Tibial nerve (tissue), 4 donors: ENCODE measurements at regions not wholly inside any gene's neighbourhood (a gene's known extent, or its start where the extent isn't known, plus 50 kb on each side); places are given as distances from the start of the nearest gene placed in this dataset.
"Not testable (repeated sequence)": the region's sequence is repeated elsewhere in the genome, so short reads cannot be mapped to it uniquely, and the experiment has no call there.

Source experiments
- DNase-seq, 2 donors: peaks; one replicate each; pipeline ENCODE4 v3.0.0-alpha.2; 2019; ENCODE audit warnings: low spot score in 2 of 2
- H3K27ac ChIP-seq, 4 donors: fragments of 200-600 bp; sonication (generic) in 3 of 4; one replicate each; pipeline ENCODE4 v1.5.1; 2017 to 2019; ENCODE audit warnings: mild to moderate bottlenecking in 1 of 4
- H3K27me3 ChIP-seq, 2 donors: fragments of 200-600 bp; sonication (generic) in 1 of 2; one replicate each; pipeline versions ENCODE4 v1.5.1 to v1.6.0; 2017 to 2019
- H3K36me3 ChIP-seq, 3 donors: fragments of 200-600 bp; sonication (generic); one replicate each; pipeline ENCODE4 v1.5.1; 2018 to 2019
- H3K4me1 ChIP-seq, 4 donors: fragments of 200-600 bp; sonication (generic) in 3 of 4; one replicate each; pipeline ENCODE4 v1.5.1; 2017 to 2019
- H3K4me3 ChIP-seq, 4 donors: fragments of 200-600 bp; sonication (generic) in 3 of 4; one replicate each; pipeline ENCODE4 v1.5.1; 2017 to 2019; ENCODE audit warnings: mild to moderate bottlenecking in 1 of 4, moderate library complexity in 1 of 4
- H3K9me3 ChIP-seq, 4 donors: fragments of 200-600 bp; sonication (generic) in 3 of 4; one replicate each; pipeline ENCODE4 v1.5.1; 2017 to 2019
- EP300 ChIP-seq, 2 donors: sonication (generic); formaldehyde crosslinking; IDR thresholded peaks; one replicate each; pipeline ENCODE4 v1.6.1; 2017; ENCODE audit warnings: antibody characterized with exemption in 2 of 2, mild to moderate bottlenecking in 1 of 2
- POLR2A ChIP-seq, 2 donors: fragments of 450-650 bp; IDR thresholded peaks; one replicate each; pipeline ENCODE4 v1.6.1; 2017; ENCODE audit warnings: antibody characterized with exemption in 2 of 2, mild to moderate bottlenecking in 2 of 2, moderate library complexity in 2 of 2
- WGBS, 2 donors: methylation state at CpG; one replicate each; pipeline ENCODE4 v1.1.5; 2018; 5-methylcytosine and 5-hydroxymethylcytosine counted together
- TF ChIP-seq, protein P1 (sequence below), 5 experiments: fragments of 200-600 bp in 3 of 5; fragments of 450-650 bp in 2 of 5; sonication (generic) in 3 of 5; IDR thresholded peaks; one replicate each; pipeline ENCODE4 v1.5.1; 2016 to 2019; ENCODE audit warnings: antibody characterized with exemption in 5 of 5, mild to moderate bottlenecking in 3 of 5, moderate library complexity in 2 of 5

DNA sequence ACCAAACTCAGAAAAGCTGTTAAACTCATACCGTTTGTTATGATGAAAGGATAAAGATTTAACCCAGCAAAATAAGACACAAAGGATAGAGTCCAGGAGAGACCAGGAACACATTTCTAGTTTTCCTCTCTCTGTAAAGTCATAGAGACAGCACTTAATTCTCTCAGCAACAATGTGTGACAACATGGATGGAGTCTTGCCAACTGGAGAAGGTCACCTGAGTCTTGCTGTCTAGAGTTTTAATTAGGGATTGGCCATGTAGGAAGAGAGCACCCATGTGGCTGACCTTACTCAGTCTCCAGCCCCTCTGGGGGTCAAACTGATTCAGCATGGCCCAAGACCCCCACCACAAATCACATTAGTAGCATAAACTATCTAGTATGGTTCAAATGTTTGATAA, 151.0 kb upstream of the ATF7IP start:
- H3K27ac ChIP-seq, result no peak overlapping the region
- no peaks in the 10 kb centered on the region for H3K27me3 ChIP-seq
- TF ChIP-seq POLR2A (IDR thresholded peaks at IDR 0.05) (no peak), EP300 (IDR thresholded peaks at IDR 0.05) (no peak)
- TF ChIP-seq, protein P1, sequence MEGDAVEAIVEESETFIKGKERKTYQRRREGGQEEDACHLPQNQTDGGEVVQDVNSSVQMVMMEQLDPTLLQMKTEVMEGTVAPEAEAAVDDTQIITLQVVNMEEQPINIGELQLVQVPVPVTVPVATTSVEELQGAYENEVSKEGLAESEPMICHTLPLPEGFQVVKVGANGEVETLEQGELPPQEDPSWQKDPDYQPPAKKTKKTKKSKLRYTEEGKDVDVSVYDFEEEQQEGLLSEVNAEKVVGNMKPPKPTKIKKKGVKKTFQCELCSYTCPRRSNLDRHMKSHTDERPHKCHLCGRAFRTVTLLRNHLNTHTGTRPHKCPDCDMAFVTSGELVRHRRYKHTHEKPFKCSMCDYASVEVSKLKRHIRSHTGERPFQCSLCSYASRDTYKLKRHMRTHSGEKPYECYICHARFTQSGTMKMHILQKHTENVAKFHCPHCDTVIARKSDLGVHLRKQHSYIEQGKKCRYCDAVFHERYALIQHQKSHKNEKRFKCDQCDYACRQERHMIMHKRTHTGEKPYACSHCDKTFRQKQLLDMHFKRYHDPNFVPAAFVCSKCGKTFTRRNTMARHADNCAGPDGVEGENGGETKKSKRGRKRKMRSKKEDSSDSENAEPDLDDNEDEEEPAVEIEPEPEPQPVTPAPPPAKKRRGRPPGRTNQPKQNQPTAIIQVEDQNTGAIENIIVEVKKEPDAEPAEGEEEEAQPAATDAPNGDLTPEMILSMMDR (IDR thresholded peaks at IDR 0.05), result no peak
- H3K4me1 ChIP-seq, result peaks cover 0 to 11% (median 0%) of the 10 kb centered on the region in 4 donors
- no peaks in the 10 kb centered on the region for H3K36me3 ChIP-seq
- H3K4me3 ChIP-seq, result no peak overlapping the region
- H3K9me3 ChIP-seq, result no peaks in the 10 kb centered on the region
- no peak for DNase-seq
- 77 to 90% methylated on average over 1 of the region's 1 CpG for WGBS, 2 donors

DNA sequence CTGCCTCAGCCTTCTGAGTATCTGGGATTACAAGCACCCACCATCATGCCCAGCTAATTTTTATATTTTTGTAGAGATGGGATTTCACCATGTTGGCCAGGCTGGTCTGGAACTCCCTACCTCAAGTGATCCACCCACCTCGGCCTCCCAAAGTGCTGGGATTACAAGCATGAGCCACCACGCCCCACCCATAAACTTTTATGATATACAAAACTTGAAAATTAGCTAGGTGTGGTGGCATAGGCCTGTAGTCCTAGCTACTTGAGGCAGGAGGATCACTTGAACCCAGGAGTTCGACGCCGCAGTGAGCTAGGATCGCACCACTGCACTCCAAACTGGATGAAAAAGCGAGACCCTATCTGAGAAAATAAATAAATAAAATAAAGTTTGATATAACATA, 149.5 kb upstream of the ATF7IP start:
- Histone ChIP-seq H3K4me1 (peaks cover 0 to 11% (median 0%) of the 10 kb centered on the region in 4 donors), H3K27ac (peak overlapping the region in 1 of 4 donors; percentile 51), H3K4me3 (peak overlapping the region in 2 of 4 donors; percentile 12 to 28)
- not testable (repeated sequence) for DNase-seq, H3K36me3 ChIP-seq, H3K9me3 ChIP-seq, H3K27me3 ChIP-seq
- 93 to 97% methylated on average over 7 of the region's 7 CpGs for WGBS, 2 donors

DNA sequence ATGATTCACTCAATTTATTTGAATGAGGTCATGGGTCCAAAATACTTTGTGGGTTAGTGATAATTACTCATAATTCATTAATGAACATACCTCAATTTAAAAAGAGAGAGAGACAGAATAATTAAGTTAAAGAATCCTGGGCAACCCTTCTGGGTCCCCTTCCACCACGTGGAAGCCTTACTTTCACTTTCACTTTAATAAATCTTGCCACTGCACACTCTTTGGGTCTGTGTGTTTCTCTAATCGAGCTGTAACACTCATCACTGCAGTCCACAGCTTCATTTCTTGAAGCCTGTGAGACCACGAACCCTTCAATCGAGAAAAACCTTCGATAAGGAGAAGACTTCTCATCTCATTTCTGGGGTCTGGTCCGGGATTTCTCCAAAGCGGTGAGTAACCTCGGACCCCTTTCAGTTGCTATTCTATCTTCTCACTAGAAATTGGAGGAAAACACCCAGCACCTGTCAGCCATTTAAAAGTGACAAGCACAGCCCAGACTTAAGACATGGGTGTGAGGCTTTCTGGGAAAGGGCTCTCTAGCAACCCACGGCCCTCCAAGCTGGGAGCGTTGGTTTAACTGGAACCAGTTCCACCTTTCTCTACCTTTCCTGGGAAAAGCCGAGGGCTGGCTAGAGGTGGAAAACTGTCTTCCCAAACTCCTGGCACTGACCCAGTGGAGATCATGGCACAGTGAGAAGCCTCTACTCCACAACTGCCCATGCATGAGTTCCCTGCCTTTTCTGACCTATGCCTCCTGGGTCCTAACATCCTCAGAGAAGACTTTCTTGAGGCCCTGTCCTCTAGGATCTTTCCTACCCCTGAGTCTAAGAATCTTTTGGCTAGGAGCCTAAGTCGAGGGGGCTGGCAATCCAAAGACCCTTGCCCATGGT, 148.8 kb upstream of the ATF7IP start:
- TF ChIP-seq EP300 (IDR thresholded peaks at IDR 0.05), result no peak
- TF ChIP-seq POLR2A (IDR thresholded peaks at IDR 0.05), result no peak
- TF ChIP-seq, protein P1 (IDR thresholded peaks at IDR 0.05), result no peak
- Histone ChIP-seq H3K9me3 (peaks cover 0 to 5% (median 0%) of the 10 kb centered on the region in 4 donors), H3K4me1 (peaks cover 0 to 11% (median 0%) of the 10 kb centered on the region in 4 donors), H3K4me3 (peak overlapping the region in 3 of 4 donors; percentile 12 to 31 (median 28)), H3K27ac (peak overlapping the region in 2 of 4 donors; percentile 29 to 51), H3K36me3 (peaks cover 0 to 6% (median 0%) of the 10 kb centered on the region in 3 donors), H3K27me3 (no peaks in the 10 kb centered on the region)
- WGBS, 2 donors, result 72 to 73% methylated on average over 12 of the region's 12 CpGs
- no peak for DNase-seq

DNA sequence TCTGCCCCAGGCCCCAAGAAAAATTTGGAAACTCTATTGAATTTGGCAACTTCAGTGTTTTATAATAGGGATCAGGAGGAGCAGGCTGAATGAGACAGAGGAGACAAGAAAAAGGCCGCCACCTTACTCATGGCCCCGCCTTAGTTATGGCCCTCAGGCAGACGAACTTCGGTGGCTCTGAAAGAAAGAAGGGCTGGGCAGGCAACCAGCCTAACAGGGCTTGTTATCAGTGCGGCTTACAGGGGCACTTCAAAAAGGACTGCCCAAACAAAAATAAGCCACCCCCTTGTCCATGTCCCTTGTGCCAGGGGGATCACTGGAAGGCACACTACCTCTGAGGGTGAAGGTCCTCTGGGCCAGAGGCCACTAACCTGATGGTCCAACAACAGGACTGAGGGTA, 146.3 kb upstream of the ATF7IP start:
- no peak for DNase-seq
- no peaks in the 10 kb centered on the region for H3K27me3 ChIP-seq
- H3K9me3 ChIP-seq, result peaks cover 0 to 9% (median 0%) of the 10 kb centered on the region in 4 donors
- H3K4me3 ChIP-seq, result no peak overlapping the region
- H3K4me1 ChIP-seq, result peaks cover 0 to 8% (median 0%) of the 10 kb centered on the region in 4 donors
- WGBS, 2 donors, result 91 to 92% methylated on average over 5 of the region's 5 CpGs
- peaks cover 0 to 6% (median 0%) of the 10 kb centered on the region in 3 donors for H3K36me3 ChIP-seq
- TF ChIP-seq POLR2A (IDR thresholded peaks at IDR 0.05) (no peak), EP300 (IDR thresholded peaks at IDR 0.05) (no peak)
- TF ChIP-seq, protein P1 (IDR thresholded peaks at IDR 0.05), result no peak
- H3K27ac ChIP-seq, result no peak overlapping the region

DNA sequence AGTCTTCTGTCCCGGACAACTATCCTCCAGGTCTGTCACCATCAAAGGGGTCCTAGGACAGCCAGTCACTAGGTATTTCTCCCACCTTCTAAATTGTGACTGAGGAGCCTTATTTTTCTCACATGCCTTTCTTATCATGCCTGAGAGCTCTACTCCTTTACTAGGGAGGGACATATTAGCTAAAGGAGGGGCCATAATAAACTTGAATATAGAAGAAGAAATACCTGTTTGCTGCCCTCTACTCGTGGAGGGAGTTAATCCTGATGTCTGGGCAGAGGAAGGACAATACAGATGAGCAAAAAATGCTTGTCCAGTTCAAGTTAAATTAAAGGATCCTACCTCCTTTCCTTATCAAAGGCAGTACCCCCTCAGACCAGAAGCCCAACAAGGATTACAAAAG, 145.8 kb upstream of the ATF7IP start:
- not testable (repeated sequence) for H3K27ac ChIP-seq, H3K27me3 ChIP-seq, H3K36me3 ChIP-seq, H3K4me1 ChIP-seq, H3K9me3 ChIP-seq, H3K4me3 ChIP-seq, DNase-seq
- 80 to 88% methylated on average over 2 of the region's 2 CpGs for WGBS, 2 donors

DNA sequence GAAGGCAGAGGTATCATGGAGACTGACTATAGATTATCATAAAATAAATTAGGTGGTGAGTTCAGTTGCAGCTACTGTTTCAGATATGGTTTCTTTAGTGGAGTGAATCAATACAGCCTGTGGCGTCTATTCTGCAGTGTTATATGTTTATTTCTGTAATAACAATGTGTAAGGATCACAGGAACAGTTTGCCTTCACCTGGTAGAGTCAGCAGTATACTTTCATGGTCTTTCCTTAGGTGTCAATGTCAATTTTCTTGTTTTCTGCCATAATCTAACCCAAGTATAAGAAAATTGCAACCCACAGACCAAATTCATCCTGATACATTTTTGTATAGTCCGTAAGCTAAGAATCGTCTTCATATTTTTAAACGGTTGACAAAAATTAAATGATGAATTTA, 140.4 kb upstream of the ATF7IP start:
- Histone ChIP-seq H3K4me3 (no peak overlapping the region), H3K9me3 (peaks cover 0 to 12% (median under 1%) of the 10 kb centered on the region in 4 donors), H3K27ac (no peak overlapping the region), H3K27me3 (no peaks in the 10 kb centered on the region), H3K4me1 (no peaks in the 10 kb centered on the region), H3K36me3 (peaks cover 0 to 6% (median 0%) of the 10 kb centered on the region in 3 donors)
- 97% methylated on average over 4 of the region's 4 CpGs for WGBS, 2 donors
- TF ChIP-seq POLR2A (IDR thresholded peaks at IDR 0.05), result no peak
- TF ChIP-seq, protein P1 (IDR thresholded peaks at IDR 0.05), result no peak
- no peak for TF ChIP-seq EP300 (IDR thresholded peaks at IDR 0.05)
- DNase-seq, result no peak

DNA sequence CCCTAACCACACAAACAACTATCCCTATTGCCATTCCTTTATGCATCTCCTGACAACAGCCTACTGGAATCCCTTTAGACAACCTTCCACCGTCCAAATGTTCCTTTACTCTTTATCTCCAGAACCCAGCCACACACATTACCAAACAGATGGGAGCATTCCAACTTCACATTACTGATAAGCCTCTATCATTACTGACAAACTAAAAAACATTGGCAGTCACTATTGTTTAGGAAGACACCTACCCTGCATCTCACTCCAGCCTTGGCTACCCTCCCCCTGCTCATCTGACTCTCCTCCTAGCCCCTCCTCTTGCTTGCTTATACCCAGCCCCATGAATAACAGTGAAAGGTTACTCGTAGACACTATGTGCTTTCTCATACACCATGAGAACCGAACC, 130.3 kb upstream of the ATF7IP start:
- H3K27me3 ChIP-seq, H3K4me3 ChIP-seq, H3K36me3 ChIP-seq, H3K27ac ChIP-seq, DNase-seq: not testable (repeated sequence)
- WGBS, 2 donors, result 49 to 59% methylated on average over 3 of the region's 3 CpGs
- Histone ChIP-seq H3K4me1 (peaks cover 0 to 19% (median 0%) of the 10 kb centered on the region in 4 donors), H3K9me3 (peaks cover 0 to 22% (median 10%) of the 10 kb centered on the region in 4 donors)

DNA sequence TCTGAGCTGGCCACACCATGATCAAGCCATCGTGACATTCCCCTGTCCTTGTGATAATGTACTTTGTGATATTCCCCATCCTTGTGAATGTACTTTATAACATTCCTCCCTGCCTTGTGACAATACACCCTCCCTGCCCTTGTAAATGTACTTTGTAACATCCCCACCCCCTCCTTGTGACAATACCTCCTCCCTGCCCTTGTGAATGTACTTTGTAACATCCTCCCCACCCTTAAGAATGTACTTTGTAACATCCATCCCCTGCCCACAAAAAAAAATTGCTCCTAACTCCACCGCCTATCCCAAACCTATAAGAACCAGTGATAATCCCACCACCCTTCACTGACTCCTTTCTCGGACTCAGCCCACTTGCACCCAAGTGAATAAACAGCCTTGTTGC, 128.8 kb upstream of the ATF7IP start:
- DNase-seq, H3K27me3 ChIP-seq, H3K36me3 ChIP-seq, H3K4me3 ChIP-seq, H3K27ac ChIP-seq, H3K9me3 ChIP-seq: not testable (repeated sequence)
- WGBS, 2 donors, result 92 to 97% methylated on average over 3 of the region's 3 CpGs
- H3K4me1 ChIP-seq, result peaks cover 0 to 23% (median 0%) of the 10 kb centered on the region in 4 donors
